Left lung (tissue), 4 donors: ENCODE measurements at regions not wholly inside any gene's neighbourhood (a gene's known extent, or its start where the extent isn't known, plus 50 kb on each side); places are given as distances from the start of the nearest gene placed in this dataset.

Experiments
- ATAC-seq: fragments of 200-7000 bp; cut with Tn5 transposase; one replicate; pipeline ENCODE4 v1.9.1; 2020; ENCODE audit warnings: moderate library complexity
- DNase-seq, 4 donors: peaks; one replicate each; pipeline ENCODE4 v3.0.0-alpha.2; 2013 to 2020
- H3K27ac ChIP-seq, 2 donors: fragments of 200-600 bp; sonication (generic) in 1 of 2; one replicate each; pipeline versions ENCODE4 v1.5.0 to v1.8.0; 2020 to 2021
- H3K27me3 ChIP-seq, 2 donors: fragments of 200-600 bp; sonication (generic) in 1 of 2; one replicate each; pipeline versions ENCODE4 v1.5.0 to v1.8.0; 2020 to 2021
- H3K36me3 ChIP-seq, 2 donors: fragments of 200-600 bp; sonication (generic) in 1 of 2; one replicate each; pipeline versions ENCODE4 v1.5.0 to v1.8.0; 2020 to 2021
- H3K4me1 ChIP-seq, 2 donors: fragments of 200-600 bp; one replicate each; pipeline ENCODE4 v1.8.0; 2021
- H3K4me3 ChIP-seq, 2 donors: fragments of 200-600 bp; sonication (generic) in 1 of 2; one replicate each; pipeline versions ENCODE4 v1.5.0 to v1.8.0; 2020 to 2021; ENCODE audit warnings: mild to moderate bottlenecking in 1 of 2
- H3K9me3 ChIP-seq, 2 donors: fragments of 200-600 bp; sonication (generic) in 1 of 2; one replicate each; pipeline versions ENCODE4 v1.5.0 to v1.8.0; 2020 to 2021
- intact Hi-C, 2 donors: fragments of 100-400 bp; cut with DNase I; formaldehyde crosslinking; loops; one replicate each; pipeline versions ENCODE4 v1.11.2 to v1.14.2; 2022
- TF ChIP-seq, protein P1 (sequence below), 2 donors: fragments of 200-600 bp; sonication (generic) in 1 of 2; IDR thresholded peaks; one replicate each; pipeline versions ENCODE4 v1.5.0 to v1.8.0; 2021; ENCODE audit warnings: antibody characterized with exemption in 2 of 2
- donor health status: DM: no; HTN: yes; CAD: no.
- donor health status: DM: no; HTN: no; CAD: no.

DNA sequence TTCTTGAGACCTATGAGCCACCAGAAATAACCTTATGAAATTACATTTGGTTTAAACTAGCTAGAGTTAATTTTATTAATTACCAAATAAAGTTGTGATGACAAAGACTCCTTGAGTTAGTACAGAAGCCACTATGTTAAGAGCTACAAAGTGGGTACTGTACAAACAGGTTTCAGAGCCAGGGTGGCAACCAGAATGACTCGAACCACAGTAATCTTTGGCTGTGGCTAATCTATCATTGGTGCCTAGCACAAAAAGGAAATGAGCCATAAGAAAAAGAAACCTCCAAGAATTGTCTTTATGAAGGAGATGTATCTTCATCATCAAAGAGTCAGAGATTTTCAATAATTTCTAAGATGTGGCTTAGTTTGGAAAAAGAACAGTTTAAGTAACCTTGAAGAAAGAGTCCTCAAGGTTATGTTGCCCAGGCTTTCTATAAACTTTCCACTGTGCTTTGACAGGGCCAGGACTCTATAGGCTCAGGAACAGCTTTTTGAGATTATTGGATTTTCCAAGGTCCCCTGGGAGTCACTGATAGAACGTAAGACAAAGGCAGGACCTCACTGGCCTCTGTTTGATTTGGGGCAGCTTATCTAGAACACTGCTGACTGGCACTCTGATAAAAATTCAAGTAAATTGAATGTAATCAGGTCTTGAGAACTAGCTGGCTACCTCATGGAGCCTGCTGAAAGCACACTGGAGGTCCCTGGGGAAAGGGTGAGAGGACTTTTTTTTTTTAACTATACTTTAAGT is 777.7 kb downstream of the STIM2 start:
- TF ChIP-seq, protein P1, sequence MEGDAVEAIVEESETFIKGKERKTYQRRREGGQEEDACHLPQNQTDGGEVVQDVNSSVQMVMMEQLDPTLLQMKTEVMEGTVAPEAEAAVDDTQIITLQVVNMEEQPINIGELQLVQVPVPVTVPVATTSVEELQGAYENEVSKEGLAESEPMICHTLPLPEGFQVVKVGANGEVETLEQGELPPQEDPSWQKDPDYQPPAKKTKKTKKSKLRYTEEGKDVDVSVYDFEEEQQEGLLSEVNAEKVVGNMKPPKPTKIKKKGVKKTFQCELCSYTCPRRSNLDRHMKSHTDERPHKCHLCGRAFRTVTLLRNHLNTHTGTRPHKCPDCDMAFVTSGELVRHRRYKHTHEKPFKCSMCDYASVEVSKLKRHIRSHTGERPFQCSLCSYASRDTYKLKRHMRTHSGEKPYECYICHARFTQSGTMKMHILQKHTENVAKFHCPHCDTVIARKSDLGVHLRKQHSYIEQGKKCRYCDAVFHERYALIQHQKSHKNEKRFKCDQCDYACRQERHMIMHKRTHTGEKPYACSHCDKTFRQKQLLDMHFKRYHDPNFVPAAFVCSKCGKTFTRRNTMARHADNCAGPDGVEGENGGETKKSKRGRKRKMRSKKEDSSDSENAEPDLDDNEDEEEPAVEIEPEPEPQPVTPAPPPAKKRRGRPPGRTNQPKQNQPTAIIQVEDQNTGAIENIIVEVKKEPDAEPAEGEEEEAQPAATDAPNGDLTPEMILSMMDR (IDR thresholded peaks at IDR 0.05) = no peak
- no peak for DNase-seq
- no peak for ATAC-seq
- no peaks in the 10 kb centered on the region for H3K9me3 ChIP-seq
- no peaks in the 10 kb centered on the region for H3K27me3 ChIP-seq
- no peak overlapping the region for H3K4me3 ChIP-seq
- intact Hi-C loops = no loop called here
- no peak overlapping the region for H3K27ac ChIP-seq
- H3K4me1 ChIP-seq = no peaks in the 10 kb centered on the region
- no peaks in the 10 kb centered on the region for H3K36me3 ChIP-seq

DNA sequence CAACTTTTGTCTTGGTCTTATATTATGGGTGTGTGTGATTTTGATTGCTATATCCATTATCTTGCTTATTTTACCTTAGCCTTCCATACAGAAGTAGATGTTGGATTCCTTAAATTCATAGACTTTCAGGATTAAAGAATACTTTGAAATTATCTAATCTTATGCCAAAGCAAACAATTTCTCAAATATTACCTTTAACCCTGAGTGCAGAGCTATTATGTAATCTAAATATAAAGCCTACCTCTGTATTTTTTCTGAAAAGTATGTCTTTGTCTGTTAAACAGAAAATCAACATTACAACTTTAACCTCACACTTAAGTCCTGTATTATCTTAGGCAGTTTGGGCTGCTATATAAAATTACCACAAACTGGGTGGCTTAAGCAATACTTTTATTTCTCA is 782.5 kb downstream of the STIM2 start:
- Histone ChIP-seq H3K9me3 (no peaks in the 10 kb centered on the region), H3K27ac (no peak overlapping the region), H3K4me3 (no peak overlapping the region), H3K36me3 (no peaks in the 10 kb centered on the region), H3K4me1 (no peaks in the 10 kb centered on the region), H3K27me3 (no peaks in the 10 kb centered on the region)
- ATAC-seq (no peak), DNase-seq (no peak)
- TF ChIP-seq, protein P1 (IDR thresholded peaks at IDR 0.05) = no peak
- intact Hi-C loops = no loop called here

DNA sequence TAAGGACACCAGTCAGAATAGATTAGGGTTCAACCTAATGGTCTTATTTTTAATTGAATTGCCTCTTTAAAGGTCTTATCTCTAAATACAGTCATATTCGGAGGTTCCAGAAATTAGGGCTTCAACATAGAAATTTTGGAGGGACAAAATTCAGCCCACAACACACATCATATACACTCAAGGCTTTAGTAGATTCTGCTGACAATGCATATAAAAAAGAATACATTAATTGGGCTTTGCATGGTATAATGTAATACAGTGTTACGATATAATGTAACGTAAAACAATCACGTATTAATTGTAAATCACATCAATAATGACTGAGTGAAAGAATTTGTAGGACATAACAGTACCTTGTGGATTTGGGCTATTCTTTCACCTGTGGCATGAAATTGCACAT is 787.8 kb downstream of the STIM2 start:
- TF ChIP-seq, protein P1 (IDR thresholded peaks at IDR 0.05) = no peak
- DNase-seq (no peak), ATAC-seq (no peak)
- no peaks in the 10 kb centered on the region for H3K36me3 ChIP-seq
- H3K4me1 ChIP-seq = no peaks in the 10 kb centered on the region
- H3K27me3 ChIP-seq = no peaks in the 10 kb centered on the region
- H3K4me3 ChIP-seq = no peak overlapping the region
- H3K9me3 ChIP-seq = no peaks in the 10 kb centered on the region
- H3K27ac ChIP-seq = no peak overlapping the region
- intact Hi-C loops = no loop called here

- Histone ChIP-seq H3K9me3 (no peaks in the 10 kb centered on the region), H3K36me3 (no peaks in the 10 kb centered on the region), H3K4me3 (no peak overlapping the region), H3K27me3 (no peaks in the 10 kb centered on the region), H3K4me1 (no peaks in the 10 kb centered on the region), H3K27ac (no peak overlapping the region)
- TF ChIP-seq, protein P1 (IDR thresholded peaks at IDR 0.05) = no peak
- no peak for ATAC-seq
- no peak for DNase-seq
- intact Hi-C loops = no loop called here
Measured at GRCh38 chr4:27662426-27662825, 801.8 kb downstream of the STIM2 start.

- Histone ChIP-seq H3K9me3 (no peaks in the 10 kb centered on the region), H3K27ac (no peak overlapping the region), H3K4me1 (no peaks in the 10 kb centered on the region), H3K4me3 (no peak overlapping the region), H3K36me3 (no peaks in the 10 kb centered on the region), H3K27me3 (no peaks in the 10 kb centered on the region)
- TF ChIP-seq, protein P1 (IDR thresholded peaks at IDR 0.05) = no peak
- DNase-seq = peak in 1 of 4 donors; percentile 13
- ATAC-seq = no peak
- intact Hi-C loops = no loop called here
Measured at GRCh38 chr4:27666943-27667342, 806.3 kb downstream of the STIM2 start.
